MM.1S (cell line): ENCODE measurements at regions not wholly inside any gene's neighbourhood (a gene's known extent, or its start where the extent isn't known, plus 50 kb on each side); places are given as distances from the start of the nearest gene placed in this dataset.
A peak's percentile ranks its signal among the peaks of the same experiment; 100 is the strongest.
"Not testable (repeated sequence)": the region's sequence is repeated elsewhere in the genome, so short reads cannot be mapped to it uniquely, and the experiment has no call there.

Source experiments
- DNase-seq: peaks from one replicate; pipeline ENCODE4 v3.0.0-alpha.2; 2015
- H2AFZ ChIP-seq: fragments of 300-600 bp; sonication (generic); 2 replicates; pipeline ENCODE4 v1.6.0; 2016; ENCODE audit warnings: antibody characterized with exemption, low read length
- H3F3A ChIP-seq: fragments of 300-600 bp; sonication (generic); 2 replicates; pipeline ENCODE4 v1.6.1; 2016; ENCODE audit warnings: mild to moderate bottlenecking, antibody characterized with exemption, low read length, moderate library complexity, mixed read lengths; ENCODE audit not compliant: insufficient read depth
- H3K27ac ChIP-seq: fragments of 300-600 bp; sonication (generic); 2 replicates; pipeline ENCODE4 v1.5.1; 2016; ENCODE audit warnings: mild to moderate bottlenecking, low read length
- H3K27me3 ChIP-seq: fragments of 300-600 bp; sonication (generic); replicated peaks from 2 replicates; pipeline ENCODE4 v1.6.0; 2016; ENCODE audit warnings: low read length; ENCODE audit not compliant: insufficient read depth
- H3K36me3 ChIP-seq: fragments of 300-600 bp; sonication (generic); replicated peaks from 2 replicates; pipeline ENCODE4 v1.6.1; 2016; ENCODE audit warnings: mild to moderate bottlenecking, low read length, mixed read lengths; ENCODE audit not compliant: insufficient read depth
- H3K4me1 ChIP-seq: fragments of 300-600 bp; sonication (generic); 2 replicates; pipeline ENCODE4 v1.6.1; 2016; ENCODE audit warnings: low read length, mixed read lengths
- H3K4me2 ChIP-seq: fragments of 300-600 bp; sonication (generic); 2 replicates; pipeline ENCODE4 v1.6.0; 2016; ENCODE audit warnings: low read depth, low read length
- H3K4me3 ChIP-seq: fragments of 300-600 bp; sonication (generic); 2 replicates; pipeline ENCODE4 v1.5.1; 2016; ENCODE audit warnings: low read length, mixed read lengths
- H3K79me2 ChIP-seq: fragments of 300-600 bp; sonication (generic); 2 replicates; pipeline ENCODE4 v1.6.1; 2016; ENCODE audit warnings: mixed run types, low read length, mixed read lengths
- H3K9ac ChIP-seq: fragments of 300-600 bp; sonication (generic); 2 replicates; pipeline ENCODE4 v1.6.1; 2016; ENCODE audit warnings: low read length, mixed read lengths
- H3K9me2 ChIP-seq: fragments of 300-600 bp; sonication (generic); replicated peaks from 2 replicates; pipeline ENCODE4 v1.6.1; 2016; ENCODE audit warnings: mild to moderate bottlenecking, low read length, mixed read lengths; ENCODE audit not compliant: insufficient read depth
- H3K9me3 ChIP-seq: fragments of 300-600 bp; sonication (generic); replicated peaks from 2 replicates; pipeline ENCODE4 v1.6.1; 2016; ENCODE audit warnings: mild to moderate bottlenecking, low read length, mixed read lengths; ENCODE audit not compliant: insufficient read depth
- H4K20me1 ChIP-seq: fragments of 300-600 bp; sonication (generic); 2 replicates; pipeline ENCODE4 v1.6.1; 2016; ENCODE audit warnings: mild to moderate bottlenecking, low read length, moderate library complexity, mixed read lengths; ENCODE audit not compliant: insufficient read depth
- EZH2 ChIP-seq: fragments of 300-600 bp; sonication (generic); optimal IDR thresholded peaks from 2 replicates; pipeline ENCODE3; 2017; ENCODE audit warnings: low read depth, mild to moderate bottlenecking, antibody characterized with exemption, low read length, mixed read lengths
- EZH2phosphoT487 ChIP-seq: fragments of 300-600 bp; sonication (generic); IDR thresholded peaks from 2 replicates; pipeline ENCODE4 v1.6.1; 2018; ENCODE audit warnings: antibody characterized with exemption, low read length
- TF ChIP-seq, protein P1 (sequence below): fragments of 300-600 bp; sonication (generic); IDR thresholded peaks from 2 replicates; pipeline ENCODE4 v1.5.1; 2016; ENCODE audit warnings: antibody characterized with exemption, low read length, mixed read lengths

DNA sequence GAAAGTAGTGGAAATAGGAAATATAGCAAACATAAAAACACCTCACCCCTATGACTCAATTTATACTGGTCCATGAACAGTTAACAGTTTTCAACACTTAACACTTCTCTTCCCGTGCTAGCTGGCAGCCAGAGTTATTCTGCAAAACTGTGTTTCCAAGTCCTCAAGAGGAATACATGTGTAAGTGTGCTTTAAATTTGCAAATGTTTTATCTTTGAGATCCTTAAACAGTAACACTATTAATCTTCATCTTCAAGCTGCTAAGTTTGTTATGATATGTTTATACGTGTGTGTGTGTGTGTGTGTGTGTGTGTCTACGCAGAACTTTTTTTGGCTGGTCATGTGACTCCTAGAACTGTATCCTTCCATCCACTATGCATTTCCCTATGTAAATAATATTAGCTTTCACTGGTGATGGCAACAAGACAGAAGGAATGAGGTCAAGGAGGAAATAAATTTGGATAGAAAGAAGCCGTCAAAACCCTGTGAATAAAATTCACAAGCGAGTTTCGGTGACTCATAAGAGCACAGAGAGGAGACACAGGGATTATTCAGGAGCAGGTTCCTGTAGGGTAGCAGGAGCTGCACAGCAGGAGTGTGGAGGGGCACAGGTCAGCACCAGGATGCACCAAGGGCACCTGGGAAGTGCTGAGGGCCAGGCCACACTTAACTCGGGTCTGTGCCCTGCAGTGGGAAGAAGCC lies 105.9 kb upstream of the ETV6 start:
- no peaks in the 10 kb centered on the region for H3K9me3 ChIP-seq
- no peaks in the 10 kb centered on the region for H3K9me2 ChIP-seq
- H3F3A ChIP-seq: peaks cover 17% of the 10 kb centered on the region
- H3K4me2 ChIP-seq: no peak overlapping the region
- no peaks in the 10 kb centered on the region for H4K20me1 ChIP-seq
- no peaks in the 10 kb centered on the region for H3K27me3 ChIP-seq
- no peak overlapping the region for H3K4me3 ChIP-seq
- no peaks in the 10 kb centered on the region for H3K36me3 ChIP-seq
- no peak for TF ChIP-seq EZH2phosphoT487
- no peak for TF ChIP-seq EZH2
- TF ChIP-seq, protein P1, sequence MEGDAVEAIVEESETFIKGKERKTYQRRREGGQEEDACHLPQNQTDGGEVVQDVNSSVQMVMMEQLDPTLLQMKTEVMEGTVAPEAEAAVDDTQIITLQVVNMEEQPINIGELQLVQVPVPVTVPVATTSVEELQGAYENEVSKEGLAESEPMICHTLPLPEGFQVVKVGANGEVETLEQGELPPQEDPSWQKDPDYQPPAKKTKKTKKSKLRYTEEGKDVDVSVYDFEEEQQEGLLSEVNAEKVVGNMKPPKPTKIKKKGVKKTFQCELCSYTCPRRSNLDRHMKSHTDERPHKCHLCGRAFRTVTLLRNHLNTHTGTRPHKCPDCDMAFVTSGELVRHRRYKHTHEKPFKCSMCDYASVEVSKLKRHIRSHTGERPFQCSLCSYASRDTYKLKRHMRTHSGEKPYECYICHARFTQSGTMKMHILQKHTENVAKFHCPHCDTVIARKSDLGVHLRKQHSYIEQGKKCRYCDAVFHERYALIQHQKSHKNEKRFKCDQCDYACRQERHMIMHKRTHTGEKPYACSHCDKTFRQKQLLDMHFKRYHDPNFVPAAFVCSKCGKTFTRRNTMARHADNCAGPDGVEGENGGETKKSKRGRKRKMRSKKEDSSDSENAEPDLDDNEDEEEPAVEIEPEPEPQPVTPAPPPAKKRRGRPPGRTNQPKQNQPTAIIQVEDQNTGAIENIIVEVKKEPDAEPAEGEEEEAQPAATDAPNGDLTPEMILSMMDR: no peak
- H2AFZ ChIP-seq: no peak overlapping the region
- no peak for DNase-seq
- no peak overlapping the region for H3K9ac ChIP-seq
- no peak overlapping the region for H3K27ac ChIP-seq
- H3K4me1 ChIP-seq: peaks cover 18% of the 10 kb centered on the region
- no peaks in the 10 kb centered on the region for H3K79me2 ChIP-seq

DNA sequence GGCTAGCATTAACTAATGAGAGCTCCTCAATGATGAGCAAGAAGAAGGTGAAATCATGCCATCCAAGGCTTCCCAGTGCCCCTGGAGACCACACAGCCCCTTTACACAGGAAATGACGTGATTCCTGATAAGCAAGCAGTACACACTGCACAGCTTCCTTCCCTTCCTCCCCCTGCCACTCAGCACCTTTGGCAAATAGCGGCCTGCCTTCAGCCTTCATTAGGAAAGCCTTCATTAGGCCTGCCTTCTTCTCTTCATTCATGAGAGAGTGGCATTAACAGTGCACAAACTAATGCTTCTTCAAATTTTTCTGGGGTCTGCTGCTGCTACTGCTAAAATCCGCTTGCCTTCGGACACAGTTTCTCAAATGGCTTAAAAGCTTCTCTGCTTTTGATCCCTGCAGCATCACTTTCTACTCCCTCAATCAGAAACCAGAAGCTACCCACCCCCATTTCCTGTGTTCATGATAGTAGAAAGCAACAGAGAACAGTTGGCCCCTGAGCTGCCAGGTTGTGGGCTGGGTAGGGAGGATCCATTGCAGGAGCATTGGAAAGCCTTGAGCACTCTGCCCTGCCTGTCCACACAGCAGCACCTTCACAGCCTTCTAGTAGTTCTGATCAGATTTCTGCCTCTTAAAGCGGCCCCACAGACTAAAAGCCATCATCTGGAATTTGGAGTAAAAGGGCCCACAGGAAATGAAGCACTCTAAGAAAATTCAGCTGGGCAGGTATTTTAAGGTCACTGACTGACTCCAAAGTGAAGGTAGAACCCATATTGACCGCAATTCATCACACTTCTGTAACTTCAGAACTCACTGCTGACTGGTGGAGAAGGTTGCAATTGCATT lies 103.8 kb upstream of the ETV6 start:
- DNase-seq: peak; percentile 89
- Histone ChIP-seq H2AFZ (peak overlapping the region; percentile 28), H3K36me3 (no peaks in the 10 kb centered on the region), H4K20me1 (no peaks in the 10 kb centered on the region), H3K9ac (peak overlapping the region; percentile 23; the same call in 1 of the 2 replicates), H3K79me2 (no peaks in the 10 kb centered on the region), H3K9me3 (no peaks in the 10 kb centered on the region), H3K9me2 (no peaks in the 10 kb centered on the region), H3K27me3 (no peaks in the 10 kb centered on the region), H3K4me2 (peak overlapping the region; percentile 79), H3K4me3 (peak overlapping the region; percentile 46), H3K27ac (peak overlapping the region; percentile 65; the same call in 1 of the 2 replicates), H3F3A (peaks cover 17% of the 10 kb centered on the region), H3K4me1 (peaks cover 18% of the 10 kb centered on the region)
- no peak for TF ChIP-seq EZH2phosphoT487
- TF ChIP-seq, protein P1: peak; percentile 30

DNA sequence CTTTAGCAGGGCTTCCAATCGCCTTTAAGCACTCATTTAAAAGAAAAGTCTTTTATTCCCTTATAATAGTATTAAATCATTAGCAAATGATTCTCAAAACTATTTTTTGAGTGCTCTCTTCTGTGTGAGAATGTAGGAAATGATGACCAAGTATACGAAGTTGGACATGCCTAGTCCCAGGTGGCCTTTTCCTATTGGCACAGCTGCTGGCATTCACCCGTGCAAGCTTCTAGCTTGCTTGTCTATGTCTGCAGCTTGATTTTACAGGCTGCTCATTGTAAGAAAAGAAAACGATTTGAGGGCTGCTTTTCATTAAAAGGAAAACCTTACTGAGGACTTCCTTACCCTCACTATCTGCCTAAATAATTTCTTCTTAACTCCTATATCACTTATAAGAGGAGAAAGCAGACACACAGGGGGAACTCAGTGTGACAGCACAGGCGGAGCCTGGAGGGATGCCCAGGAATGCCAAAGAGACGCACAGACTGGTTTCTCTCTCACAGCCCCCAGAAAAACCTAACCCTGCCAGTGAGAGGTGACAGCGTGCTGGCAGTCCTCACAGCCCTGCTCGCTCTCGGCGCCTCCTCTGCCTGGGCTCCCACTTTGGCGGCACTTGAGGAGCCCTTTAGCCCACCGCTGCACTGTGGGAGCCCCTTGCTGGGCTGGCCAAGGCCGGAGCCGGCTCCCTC lies 102.7 kb upstream of the ETV6 start:
- not testable (repeated sequence) for H3K9me2 ChIP-seq, H3K79me2 ChIP-seq, H4K20me1 ChIP-seq, H3K9me3 ChIP-seq, H3K36me3 ChIP-seq, H3K27me3 ChIP-seq
- peak; percentile 7 for DNase-seq
- peak overlapping the region; percentile 23; the same call in 1 of the 2 replicates for H3K9ac ChIP-seq
- peak overlapping the region; percentile 65; the same call in 1 of the 2 replicates for H3K27ac ChIP-seq
- H3K4me1 ChIP-seq: peaks cover 18% of the 10 kb centered on the region
- H3K4me2 ChIP-seq: peak overlapping the region; percentile 79
- peaks cover 17% of the 10 kb centered on the region for H3F3A ChIP-seq
- H2AFZ ChIP-seq: peak overlapping the region; percentile 72
- peak overlapping the region; percentile 46 for H3K4me3 ChIP-seq

DNA sequence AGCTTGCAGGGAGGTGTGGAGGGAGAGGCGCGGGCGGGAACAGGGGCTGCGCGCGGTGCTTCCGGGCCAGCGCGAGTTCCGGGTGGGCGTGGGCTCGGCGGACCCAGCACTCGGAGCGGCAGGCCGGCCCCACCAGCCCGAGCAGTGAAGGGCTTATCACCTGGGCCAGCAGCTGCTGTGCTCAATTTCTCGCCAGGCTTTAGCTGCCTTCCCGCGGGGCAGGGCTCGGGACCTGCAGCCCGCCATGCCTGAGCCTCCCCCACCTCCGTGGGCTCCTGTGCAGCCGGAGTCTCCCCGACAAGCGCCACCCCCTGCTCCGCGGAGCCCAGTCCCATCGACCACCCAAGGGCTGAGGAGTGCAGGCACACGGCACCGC lies 102.2 kb upstream of the ETV6 start:
- peak; percentile 27 for DNase-seq
- not testable (repeated sequence) for H4K20me1 ChIP-seq, H3K79me2 ChIP-seq, H3K9me2 ChIP-seq, H3K36me3 ChIP-seq, H3K27me3 ChIP-seq, H3K9me3 ChIP-seq
- H3F3A ChIP-seq: peaks cover 17% of the 10 kb centered on the region
- H3K4me1 ChIP-seq: peaks cover 18% of the 10 kb centered on the region
- peak overlapping the region; percentile 72 for H2AFZ ChIP-seq
- H3K4me3 ChIP-seq: peak overlapping the region; percentile 46
- H3K4me2 ChIP-seq: peak overlapping the region; percentile 79; the same call in 1 of the 2 replicates
- peak overlapping the region; percentile 23; the same call in 1 of the 2 replicates for H3K9ac ChIP-seq
- peak overlapping the region; percentile 65; the same call in 1 of the 2 replicates for H3K27ac ChIP-seq
